Osteoblast (primary cell): ENCODE measurements at regions not wholly inside any gene's neighbourhood (a gene's known extent, or its start where the extent isn't known, plus 50 kb on each side); places are given as distances from the start of the nearest gene placed in this dataset.

Experiments used
- DNase-seq: peaks from one replicate; pipeline ENCODE4 v3.0.0; 2011; ENCODE audit warnings: low spot score, mixed read lengths; ENCODE audit not compliant: insufficient read length; ENCODE audit errors: missing footprints
- H2AFZ ChIP-seq: 2 replicates; pipeline ENCODE4 v1.6.0; 2011; ENCODE audit warnings: mild to moderate bottlenecking, low read length
- H3K27ac ChIP-seq: 2 replicates; pipeline ENCODE4 v1.5.1; 2011; ENCODE audit warnings: mild to moderate bottlenecking, low read depth, low read length, moderate library complexity
- H3K27me3 ChIP-seq: 2 replicates; pipeline ENCODE4 v1.6.0; 2012; ENCODE audit warnings: mild to moderate bottlenecking, control low read depth, inconsistent platforms, low read length, moderate library complexity; ENCODE audit not compliant: insufficient read depth
- H3K36me3 ChIP-seq: 2 replicates; pipeline ENCODE4 v1.5.1; 2011; ENCODE audit warnings: mild to moderate bottlenecking, low read length, control low read depth, moderate library complexity; ENCODE audit not compliant: insufficient read depth
- H3K4me1 ChIP-seq: 2 replicates; pipeline ENCODE4 v1.5.1; 2011; ENCODE audit warnings: mild to moderate bottlenecking, low read length, control low read depth, moderate library complexity; ENCODE audit not compliant: insufficient read depth
- H3K4me2 ChIP-seq: 2 replicates; pipeline ENCODE4 v1.6.0; 2011; ENCODE audit warnings: mild to moderate bottlenecking, low read length; ENCODE audit not compliant: insufficient read depth
- H3K4me3 ChIP-seq: fragments of 200-600 bp; sonication (generic); 3 replicates; pipeline ENCODE4 v1.5.1; 2012; ENCODE audit warnings: mild to moderate bottlenecking, low read length, inconsistent platforms; ENCODE audit not compliant: insufficient read depth
- H3K79me2 ChIP-seq: 2 replicates; pipeline ENCODE4 v1.6.0; 2012; ENCODE audit warnings: mild to moderate bottlenecking, low read length, control low read depth, inconsistent platforms; ENCODE audit not compliant: insufficient read depth
- H3K9me3 ChIP-seq: 2 replicates; pipeline ENCODE4 v1.5.1; 2011; ENCODE audit warnings: low read depth, low read length, control low read depth
- H4K20me1 ChIP-seq: 2 replicates; pipeline ENCODE4 v1.6.0; 2012; ENCODE audit warnings: mild to moderate bottlenecking, low read length, control low read depth; ENCODE audit not compliant: insufficient read depth
- TF ChIP-seq, protein P1 (sequence below): IDR thresholded peaks from 2 replicates; pipeline ENCODE4 v1.5.1; 2011; ENCODE audit warnings: mild to moderate bottlenecking, low read depth, low read length, moderate library complexity; ENCODE audit errors: extremely low read depth

GRCh38 chr3:86333636-86334035 lies 657.3 kb downstream of the VGLL3 start:
- no peak overlapping the region for H2AFZ ChIP-seq
- H3K4me2 ChIP-seq = no peak overlapping the region
- no peaks in the 10 kb centered on the region for H3K4me1 ChIP-seq
- no peak for DNase-seq
- no peaks in the 10 kb centered on the region for H3K79me2 ChIP-seq
- no peak overlapping the region for H3K4me3 ChIP-seq
- no peaks in the 10 kb centered on the region for H3K9me3 ChIP-seq
- no peaks in the 10 kb centered on the region for H3K27me3 ChIP-seq
- no peaks in the 10 kb centered on the region for H4K20me1 ChIP-seq
- H3K27ac ChIP-seq = no peak overlapping the region
- no peaks in the 10 kb centered on the region for H3K36me3 ChIP-seq
- TF ChIP-seq, protein P1, sequence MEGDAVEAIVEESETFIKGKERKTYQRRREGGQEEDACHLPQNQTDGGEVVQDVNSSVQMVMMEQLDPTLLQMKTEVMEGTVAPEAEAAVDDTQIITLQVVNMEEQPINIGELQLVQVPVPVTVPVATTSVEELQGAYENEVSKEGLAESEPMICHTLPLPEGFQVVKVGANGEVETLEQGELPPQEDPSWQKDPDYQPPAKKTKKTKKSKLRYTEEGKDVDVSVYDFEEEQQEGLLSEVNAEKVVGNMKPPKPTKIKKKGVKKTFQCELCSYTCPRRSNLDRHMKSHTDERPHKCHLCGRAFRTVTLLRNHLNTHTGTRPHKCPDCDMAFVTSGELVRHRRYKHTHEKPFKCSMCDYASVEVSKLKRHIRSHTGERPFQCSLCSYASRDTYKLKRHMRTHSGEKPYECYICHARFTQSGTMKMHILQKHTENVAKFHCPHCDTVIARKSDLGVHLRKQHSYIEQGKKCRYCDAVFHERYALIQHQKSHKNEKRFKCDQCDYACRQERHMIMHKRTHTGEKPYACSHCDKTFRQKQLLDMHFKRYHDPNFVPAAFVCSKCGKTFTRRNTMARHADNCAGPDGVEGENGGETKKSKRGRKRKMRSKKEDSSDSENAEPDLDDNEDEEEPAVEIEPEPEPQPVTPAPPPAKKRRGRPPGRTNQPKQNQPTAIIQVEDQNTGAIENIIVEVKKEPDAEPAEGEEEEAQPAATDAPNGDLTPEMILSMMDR = no peak

GRCh38 chr3:86303935-86304334 lies 687.0 kb downstream of the VGLL3 start:
- no peak overlapping the region for H2AFZ ChIP-seq
- no peak for DNase-seq
- no peaks in the 10 kb centered on the region for H3K4me1 ChIP-seq
- H4K20me1 ChIP-seq = no peaks in the 10 kb centered on the region
- TF ChIP-seq, protein P1 = no peak
- no peak overlapping the region for H3K4me3 ChIP-seq
- H3K79me2 ChIP-seq = no peaks in the 10 kb centered on the region
- H3K27ac ChIP-seq = no peak overlapping the region
- H3K27me3 ChIP-seq = no peaks in the 10 kb centered on the region
- H3K4me2 ChIP-seq = no peak overlapping the region
- H3K36me3 ChIP-seq = no peaks in the 10 kb centered on the region
- H3K9me3 ChIP-seq = no peaks in the 10 kb centered on the region

DNA sequence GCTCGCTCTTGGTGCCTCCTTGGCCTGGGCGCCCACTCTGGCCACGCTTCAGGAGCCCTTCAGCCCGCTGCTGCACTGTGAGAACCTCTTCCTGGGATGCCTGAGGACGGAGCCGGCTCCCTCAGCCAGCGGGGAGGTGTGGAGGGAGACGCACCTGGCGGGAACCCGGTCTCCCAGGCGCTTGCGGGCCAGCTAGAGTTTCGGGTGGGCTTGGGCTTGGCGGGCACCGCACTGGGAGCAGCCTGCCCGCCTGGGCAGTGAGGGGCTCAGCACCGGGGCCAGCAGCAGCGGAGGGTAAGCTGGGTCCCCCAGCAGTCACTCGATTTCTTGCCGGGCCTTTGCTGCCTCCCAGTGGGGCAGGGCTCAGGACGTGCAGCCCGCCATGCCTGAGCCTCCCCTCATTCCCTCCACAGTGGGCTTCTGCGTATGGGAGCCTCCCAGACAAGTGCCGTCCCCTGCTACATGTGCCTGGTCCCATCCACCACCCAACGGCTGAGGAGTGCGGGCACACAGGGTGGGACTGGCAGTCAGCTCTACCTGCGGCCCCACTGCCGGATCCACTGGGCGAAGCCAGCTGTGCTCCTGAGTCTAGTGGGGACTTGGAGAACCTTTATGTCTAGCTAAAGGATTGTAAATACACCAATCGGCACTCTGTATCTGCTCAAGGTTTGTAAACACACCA lies 708.7 kb downstream of the VGLL3 start:
- no peaks in the 10 kb centered on the region for H3K27me3 ChIP-seq
- no peak overlapping the region for H2AFZ ChIP-seq
- H3K4me2 ChIP-seq = no peak overlapping the region
- peaks cover 2% of the 10 kb centered on the region for H3K9me3 ChIP-seq
- H3K4me1 ChIP-seq = no peaks in the 10 kb centered on the region
- no peaks in the 10 kb centered on the region for H4K20me1 ChIP-seq
- DNase-seq = no peak
- no peak overlapping the region for H3K27ac ChIP-seq
- H3K79me2 ChIP-seq = no peaks in the 10 kb centered on the region
- H3K36me3 ChIP-seq = no peaks in the 10 kb centered on the region
- TF ChIP-seq, protein P1 = no peak
- H3K4me3 ChIP-seq = no peak overlapping the region

GRCh38 chr3:86269364-86270155 lies 721.4 kb downstream of the VGLL3 start:
- no peak overlapping the region for H3K27ac ChIP-seq
- no peaks in the 10 kb centered on the region for H3K79me2 ChIP-seq
- no peaks in the 10 kb centered on the region for H3K36me3 ChIP-seq
- H4K20me1 ChIP-seq = no peaks in the 10 kb centered on the region
- no peaks in the 10 kb centered on the region for H3K4me1 ChIP-seq
- H3K4me3 ChIP-seq = no peak overlapping the region
- no peak overlapping the region for H3K4me2 ChIP-seq
- no peak overlapping the region for H2AFZ ChIP-seq
- no peaks in the 10 kb centered on the region for H3K27me3 ChIP-seq
- no peak for DNase-seq
- TF ChIP-seq, protein P1 = no peak
- no peaks in the 10 kb centered on the region for H3K9me3 ChIP-seq
